ENCODE measurements at regions not wholly inside any gene's neighbourhood (a gene's known extent, or its start where the extent isn't known, plus 50 kb on each side); places are given as distances from the start of the nearest gene placed in this dataset.

DNA sequence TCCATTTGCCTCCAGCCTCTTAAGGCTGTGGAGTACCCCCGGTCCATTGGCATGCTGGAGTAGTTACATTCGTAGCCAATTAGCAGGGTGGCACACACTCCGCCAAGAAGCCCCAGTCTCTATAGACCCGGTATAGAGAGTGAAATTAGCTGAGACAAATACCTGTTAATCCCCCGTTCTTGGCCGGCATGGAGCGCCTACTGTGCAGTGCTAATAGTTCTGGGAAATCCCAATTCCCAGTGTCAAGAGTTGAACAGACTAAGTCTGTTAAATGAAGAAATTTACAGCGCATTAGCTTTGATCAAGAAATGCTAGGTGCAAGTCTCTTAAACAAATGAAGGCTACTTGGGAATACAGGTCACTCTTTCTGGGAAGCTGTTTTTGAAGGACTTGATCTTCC is 127.8 kb upstream of the ARX start:
- TF ChIP-seq CTCF (IDR thresholded peaks at IDR 0.05) (no peak), POLR2A (IDR thresholded peaks at IDR 0.05; ENCODE audit: low read depth) (no peak), POLR2AphosphoS5 (IDR thresholded peaks at IDR 0.05) (no peak), EP300 (IDR thresholded peaks at IDR 0.05) (no peak)

All from esophagus muscularis mucosa (tissue), 4 donors.